HepG2 (cell line): ENCODE measurements at regions not wholly inside any gene's neighbourhood (a gene's known extent, or its start where the extent isn't known, plus 50 kb on each side); places are given as distances from the start of the nearest gene placed in this dataset.

ENCODE experiments used
- ATAC-seq: fragments of 200-7000 bp; cut with Tn5 transposase; 3 replicates; pipeline ENCODE4 v1.9.1; 2020; ENCODE audit warnings: mild to moderate bottlenecking, moderate library complexity
- BruUV-seq: library from RNA; stranded (reverse); fragments of 400-500 nt; replicated peaks from 2 replicates; lab custom pipeline; 2021; lab: Mats Ljungman, UMichigan
- CTCF ChIA-PET: fragments of 300-600 bp; formaldehyde crosslinking; extraction: SDS; loops from one replicate; lab custom pipeline; 2021; ENCODE audit warnings: low total read pairs, inconsistent platforms, low intra/inter-chr PET ratio; lab: Yijun Ruan, JAX
- POLR2A ChIA-PET: fragments of 350-600 bp; sonication (Branson Sonifier 250); formaldehyde crosslinking; loops from one replicate; lab custom pipeline; 2020; ENCODE audit warnings: antibody characterized with exemption, inconsistent platforms; lab: Yijun Ruan, JAX
- DNase-seq: peaks from one replicate; pipeline ENCODE4 v3.0.0-alpha.2; 2015; ENCODE audit warnings: low spot score
- FAIRE-seq: peaks from 3 replicates; lab custom pipeline; 2011; peaks lifted over from hg19 to GRCh38; lab: Jason Lieb, UNC
- H2AFZ ChIP-seq: one replicate; pipeline ENCODE4 v1.6.1; 2011; ENCODE audit warnings: low read length, inconsistent platforms
- H3K27ac ChIP-seq: fragments of 300-600 bp; 3 replicates; pipeline ENCODE4 v1.8.0; 2011; ENCODE audit warnings: mixed run types, mild to moderate bottlenecking, mixed read lengths, low read length, inconsistent platforms; ENCODE audit not compliant: insufficient read depth; ENCODE audit errors: extremely low read length
- H3K27me3 ChIP-seq, 2 experiments: fragments of 200-600 bp in 1 of 2; 2 replicates in 1 of 2; 3 replicates in 1 of 2; pipeline versions ENCODE4 v1.6.0 to v1.8.0; 2011; ENCODE audit warnings: low read length in 2 of 2, mild to moderate bottlenecking in 2 of 2, moderate library complexity in 2 of 2, inconsistent platforms in 1 of 2; ENCODE audit not compliant: insufficient read depth in 2 of 2, control insufficient read depth in 1 of 2
- H3K36me3 ChIP-seq, 2 experiments: fragments of 200-600 bp in 1 of 2; replicated peaks in 1 of 2; 2 replicates in 1 of 2; 3 replicates in 1 of 2; pipeline versions ENCODE4 v1.5.1 to v1.8.0; 2011; ENCODE audit warnings: low read length in 2 of 2, inconsistent platforms in 1 of 2; ENCODE audit not compliant: insufficient read depth in 2 of 2, control insufficient read depth in 1 of 2
- H3K4me1 ChIP-seq: 2 replicates; pipeline ENCODE4 v1.5.1; 2012; ENCODE audit warnings: low read length, inconsistent platforms; ENCODE audit not compliant: insufficient read depth
- H3K4me2 ChIP-seq: 2 replicates; pipeline ENCODE4 v1.6.0; 2011; ENCODE audit warnings: low read depth, low read length, inconsistent platforms
- H3K4me3 ChIP-seq, 3 experiments: fragments of 200-600 bp in 1 of 3; sonication (generic), shearing (Covaris generic) in 1 of 3; replicated peaks in 1 of 3; 2 replicates each; pipeline ENCODE4 v1.5.1; 2011 to 2016; ENCODE audit warnings: low read length in 3 of 3, inconsistent platforms in 2 of 3, low read depth in 2 of 3, mild to moderate bottlenecking in 2 of 3, control low read depth in 1 of 3, mixed read lengths in 1 of 3; ENCODE audit not compliant: insufficient read depth in 1 of 3
- H3K79me2 ChIP-seq: one replicate; pipeline ENCODE4 v1.6.1; 2011; ENCODE audit warnings: low read length, inconsistent platforms; ENCODE audit not compliant: insufficient read depth
- H3K9ac ChIP-seq: 2 replicates; pipeline ENCODE4 v1.6.0; 2011; ENCODE audit warnings: mild to moderate bottlenecking, low read depth, low read length, inconsistent platforms; ENCODE audit not compliant: insufficient read depth
- H3K9me3 ChIP-seq: 2 replicates; pipeline ENCODE4 v1.5.1; 2012; ENCODE audit warnings: mild to moderate bottlenecking, low read length
- H4K20me1 ChIP-seq: 2 replicates; pipeline ENCODE4 v1.6.0; 2011; ENCODE audit warnings: inconsistent platforms, mild to moderate bottlenecking, low read length, moderate library complexity; ENCODE audit not compliant: insufficient read depth
- ATF4 ChIP-seq, 2 experiments: fragments of 450-650 bp in 1 of 2; sonication (generic) in 1 of 2; formaldehyde crosslinking; IDR thresholded peaks; 2 replicates each; pipeline versions ENCODE4 v1.5.0 to v1.8.0; 2020 to 2022; ENCODE audit warnings: mild to moderate bottlenecking in 1 of 2, missing genetic modification reagents in 1 of 2
- ATF6 ChIP-seq: sonication (generic); formaldehyde crosslinking; conservative IDR thresholded peaks from 2 replicates; pipeline ENCODE4 v1.4.0; 2020; ENCODE audit warnings: missing genetic modification reagents
- BCL6 ChIP-seq: IDR thresholded peaks from 2 replicates; pipeline ENCODE4 v1.6.1; 2016; ENCODE audit warnings: missing genetic modification reagents, missing compliant biosample characterization
- HNRNPK ChIP-seq: fragments of 200-400 bp; formaldehyde crosslinking; IDR thresholded peaks from 2 replicates; pipeline ENCODE4 v1.6.1; 2018; ENCODE audit warnings: low read length, low read depth, moderate library complexity, mild to moderate bottlenecking; ENCODE audit not compliant: poor library complexity, severe bottlenecking
- PCBP2 ChIP-seq: fragments of 200-400 bp; formaldehyde crosslinking; optimal IDR thresholded peaks from 2 replicates; pipeline ENCODE3; 2018; ENCODE audit warnings: low read length, low read depth; ENCODE audit not compliant: poor library complexity, severe bottlenecking
- RARA ChIP-seq: IDR thresholded peaks from 2 replicates; pipeline ENCODE4 v1.6.1; 2016; ENCODE audit warnings: missing genetic modification reagents, missing compliant biosample characterization
- SOX6 ChIP-seq, 2 experiments: fragments of 450-650 bp in 1 of 2; sonication (generic) in 1 of 2; formaldehyde crosslinking in 1 of 2; IDR thresholded peaks; 2 replicates each; pipeline versions ENCODE4 v1.4.0 to v1.6.1; 2017 to 2020; ENCODE audit warnings: antibody characterized with exemption in 1 of 2, mild to moderate bottlenecking in 1 of 2, missing genetic modification reagents in 1 of 2
- SPEN ChIP-seq: sonication (generic); formaldehyde crosslinking; IDR thresholded peaks from 2 replicates; pipeline ENCODE4 v1.5.1; 2020; ENCODE audit warnings: low read depth, mild to moderate bottlenecking, missing genetic modification reagents
- TBP ChIP-seq: sonication (generic); formaldehyde crosslinking; IDR thresholded peaks from 2 replicates; pipeline ENCODE4 v1.5.0; 2020; ENCODE audit warnings: missing genetic modification reagents
- ZFY ChIP-seq: sonication (generic); formaldehyde crosslinking; IDR thresholded peaks from 2 replicates; pipeline ENCODE4 v1.4.0; 2020; ENCODE audit warnings: missing genetic modification reagents
- ZMYM4 ChIP-seq: sonication (generic); formaldehyde crosslinking; IDR thresholded peaks from 2 replicates; pipeline ENCODE4 v1.8.1; 2023; ENCODE audit warnings: mild to moderate bottlenecking, missing genetic modification reagents
- ZNF337 ChIP-seq: sonication (generic); formaldehyde crosslinking; IDR thresholded peaks from 2 replicates; pipeline ENCODE4 v1.5.1; 2020; ENCODE audit warnings: missing genetic modification reagents, low read depth, mild to moderate bottlenecking, borderline replicate concordance
- ZNF510 ChIP-seq: sonication (generic); formaldehyde crosslinking; IDR thresholded peaks from 2 replicates; pipeline ENCODE4 v1.4.0; 2020; ENCODE audit warnings: low read depth, mild to moderate bottlenecking, missing genetic modification reagents
- ZNF678 ChIP-seq: sonication (generic); formaldehyde crosslinking; IDR thresholded peaks from 2 replicates; pipeline ENCODE4 v1.4.0; 2020; ENCODE audit warnings: mild to moderate bottlenecking, missing genetic modification reagents
- ZNF710 ChIP-seq: sonication (generic); formaldehyde crosslinking; IDR thresholded peaks from 2 replicates; pipeline ENCODE4 v1.5.0; 2020; ENCODE audit warnings: mild to moderate bottlenecking, missing genetic modification reagents, borderline replicate concordance
- WGBS: methylation state at CpG from one replicate; pipeline ENCODE4 v1.1.6; 2017; ENCODE audit warnings: low lambda C conversion rate; 5-methylcytosine and 5-hydroxymethylcytosine counted together
- in situ Hi-C: cut with HindIII; loops from 2 replicates; pipeline ENCODE4 v1.10.0; 2017; ENCODE audit warnings: low pct_unique_long_range_greater_than_20kb; ENCODE audit not compliant: extremely low pct_ligation_motif_present
- intact Hi-C: fragments of 100-400 bp; cut with micrococcal nuclease; formaldehyde crosslinking; loops from one replicate; pipeline ENCODE4 v1.10.0; 2022; ENCODE audit not compliant: unreplicated experiment

GRCh38 chr12:93317227-93317626, 60.5 kb upstream of the NUDT4 start (continued):
- TF ChIP-seq ATF6 (CRISPR knock-in tag) (no peak), RARA (CRISPR knock-in tag) (peak; percentile 83), PCBP2 (no peak), ZNF710 (CRISPR knock-in tag) (peak; percentile 43; the same call in 1 of the 2 replicates)

- in situ Hi-C loops = loop anchor here (10.0 kb wide), 1 partner anchor 304 kb away; no protein-coding TSS in a partner anchor
- TF ChIP-seq ZNF337 (CRISPR knock-in tag) (no peak), TBP (no peak), ZNF510 (CRISPR knock-in tag) (no peak), SPEN (CRISPR knock-in tag) (no peak), BCL6 (CRISPR knock-in tag) (no peak), HNRNPK (no peak), ATF4 (CRISPR knock-in tag; IDR thresholded peaks at IDR 0.05) (peak in 1 of 2 experiments; percentile 52; a peak in 1 of 4 replicates), ZNF678 (CRISPR knock-in tag) (no peak), ZFY (CRISPR knock-in tag) (no peak), SOX6 (IDR thresholded peaks at IDR 0.05) (no peak), SOX6 (CRISPR knock-in tag; IDR thresholded peaks at IDR 0.05) (0 out of 2 replicates have a peak, but pooled peaks have one; percentile 22), ZMYM4 (CRISPR knock-in tag) (0 out of 2 replicates have a peak, but pooled peaks have one; percentile 36)
These were observed 58.8 kb upstream of the NUDT4 start for GRCh38 chr12:93318720-93319522.

More at GRCh38 chr12:93318720-93319522, 58.8 kb upstream of the NUDT4 start:
- FAIRE-seq (no peak), DNase-seq (no peak), ATAC-seq (no peak)
- Histone ChIP-seq H3K4me3 (no peak overlapping the region), H2AFZ (no peak overlapping the region), H3K36me3 (no peaks in the 10 kb centered on the region), H4K20me1 (no peaks in the 10 kb centered on the region), H3K4me1 (peaks cover 79% of the 10 kb centered on the region), H3K4me2 (no peak overlapping the region; the same call in 1 of the 2 replicates), H3K27ac (peak overlapping the region; percentile 5), H3K27me3 (no peaks in the 10 kb centered on the region), H3K9me3 (no peaks in the 10 kb centered on the region), H3K79me2 (peaks cover 2% of the 10 kb centered on the region), H3K9ac (0 out of 2 replicates have a peak overlapping the region, but pooled peaks have one; percentile 0)
- POLR2A ChIA-PET = no interaction called here
- WGBS = 48% methylated on average over 6 of the region's 6 CpGs
- CTCF ChIA-PET = no interaction called here
- BruUV-seq = no TSS peak
- intact Hi-C loops = loop anchor here (5.0 kb wide), 1 partner anchor 192 kb away; no protein-coding TSS in a partner anchor
